Liver (tissue), 8 donors: ENCODE measurements at regions not wholly inside any gene's neighbourhood (a gene's known extent, or its start where the extent isn't known, plus 50 kb on each side); places are given as distances from the start of the nearest gene placed in this dataset.

Source experiments
- DNase-seq: peaks from one replicate; pipeline ENCODE4 v3.0.0-alpha.2; 2017; ENCODE audit warnings: low spot score
- H3K27ac ChIP-seq, 2 donors: one replicate each; pipeline ENCODE4 v1.7.0; 2013; ENCODE audit warnings: inconsistent platforms in 2 of 2, low read length in 2 of 2, control low read depth in 1 of 2, low read depth in 1 of 2, mild to moderate bottlenecking in 1 of 2
- H3K27me3 ChIP-seq, 4 donors: one replicate each; pipeline versions ENCODE4 v1.6.1 to v1.7.0; 2013; ENCODE audit warnings: low read length in 3 of 4, inconsistent platforms in 1 of 4, mild to moderate bottlenecking in 1 of 4, moderate library complexity in 1 of 4; ENCODE audit not compliant: control insufficient read depth in 4 of 4, insufficient read depth in 4 of 4
- H3K36me3 ChIP-seq, 4 donors: one replicate each; pipeline versions ENCODE4 v1.6.1 to v1.7.0; 2013; ENCODE audit warnings: low read length in 3 of 4, mild to moderate bottlenecking in 3 of 4, low read depth in 1 of 4, moderate library complexity in 1 of 4; ENCODE audit not compliant: control insufficient read depth in 4 of 4, insufficient read depth in 3 of 4
- H3K4me1 ChIP-seq, 4 donors: one replicate each; pipeline versions ENCODE4 v1.6.1 to v1.7.0; 2013; ENCODE audit warnings: low read length in 3 of 4, mild to moderate bottlenecking in 3 of 4, moderate library complexity in 1 of 4; ENCODE audit not compliant: control insufficient read depth in 4 of 4, insufficient read depth in 4 of 4
- H3K4me3 ChIP-seq, 3 donors: one replicate each; pipeline versions ENCODE4 v1.6.1 to v1.7.0; 2013; ENCODE audit warnings: low read length in 3 of 3, control low read depth in 1 of 3, low read depth in 1 of 3, mild to moderate bottlenecking in 1 of 3
- H3K9ac ChIP-seq, 2 donors: one replicate each; pipeline ENCODE4 v1.7.0; 2013; ENCODE audit warnings: low read length in 2 of 2, mild to moderate bottlenecking in 2 of 2, moderate library complexity in 2 of 2, control low read depth in 1 of 2, low read depth in 1 of 2
- H3K9me3 ChIP-seq, 4 donors: one replicate each; pipeline versions ENCODE4 v1.6.1 to v1.7.0; 2013; ENCODE audit warnings: low read length in 3 of 4; ENCODE audit not compliant: control insufficient read depth in 4 of 4
- ATF3 ChIP-seq: IDR thresholded peaks from 2 replicates; pipeline ENCODE4 v1.6.1; 2016; ENCODE audit warnings: antibody characterized with exemption
- CTCF ChIP-seq: fragments of 150-350 bp; IDR thresholded peaks from 2 replicates; pipeline ENCODE4 v1.5.1; 2017; ENCODE audit warnings: improper control_type of control experiment, low read depth, low read length; ENCODE audit not compliant: missing input control
- GABPA ChIP-seq, 2 donors: IDR thresholded peaks in 1 of 2; conservative IDR thresholded peaks in 1 of 2; 2 replicates each; pipeline ENCODE4 v1.6.1; 2016; ENCODE audit warnings: antibody characterized with exemption in 2 of 2, mild to moderate bottlenecking in 1 of 2, moderate library complexity in 1 of 2
- HNF4A ChIP-seq, 2 donors: conservative IDR thresholded peaks; 2 replicates each; pipeline ENCODE4 v1.6.1; 2016; ENCODE audit warnings: antibody characterized with exemption in 2 of 2, mild to moderate bottlenecking in 2 of 2
- NR2F2 ChIP-seq: IDR thresholded peaks from 2 replicates; pipeline ENCODE4 v1.6.1; 2016; ENCODE audit warnings: antibody characterized with exemption
- RAD21 ChIP-seq, 2 donors: IDR thresholded peaks; 2 replicates each; pipeline ENCODE4 v1.6.1; 2016; ENCODE audit warnings: antibody characterized with exemption in 2 of 2, mild to moderate bottlenecking in 2 of 2
- REST ChIP-seq: IDR thresholded peaks from 2 replicates; pipeline ENCODE4 v1.6.1; 2016; ENCODE audit warnings: antibody characterized with exemption, mild to moderate bottlenecking
- RXRA ChIP-seq, 2 donors: IDR thresholded peaks; 2 replicates each; pipeline ENCODE4 v1.6.1; 2017 to 2018; ENCODE audit warnings: antibody characterized with exemption in 2 of 2, mild to moderate bottlenecking in 1 of 2
- TAF1 ChIP-seq: conservative IDR thresholded peaks from 2 replicates; pipeline ENCODE4 v1.6.1; 2016; ENCODE audit warnings: antibody characterized with exemption, mild to moderate bottlenecking
- YY1 ChIP-seq: IDR thresholded peaks from 2 replicates; pipeline ENCODE4 v1.6.1; 2016; ENCODE audit warnings: antibody characterized with exemption, mild to moderate bottlenecking
- WGBS: extraction: QIAGEN DNeasy Blood & Tissue Kit; methylation state at CpG from one replicate; pipeline ENCODE4 v1.1.7; 2013; 5-methylcytosine and 5-hydroxymethylcytosine counted together
- donor health status: healthy.
- donor health status: healthy.
- donor health status: healthy.
- donor health status: healthy.
- donor health status: healthy.

GRCh38 chr11:30159546-30159945, 71.3 kb upstream of the FSHB start:
- DNase-seq = no peak
- Histone ChIP-seq H3K27ac (no peak overlapping the region), H3K4me3 (no peak overlapping the region), H3K27me3 (peaks cover 0 to 3% (median 0%) of the 10 kb centered on the region in 4 donors), H3K4me1 (no peaks in the 10 kb centered on the region), H3K36me3 (no peaks in the 10 kb centered on the region), H3K9ac (no peak overlapping the region), H3K9me3 (no peaks in the 10 kb centered on the region)
- TF ChIP-seq REST (no peak), CTCF (no peak), NR2F2 (no peak)
- WGBS = 75% methylated on average over 2 of the region's 2 CpGs

- 85% methylated on average over 3 of the region's 3 CpGs for WGBS
- Histone ChIP-seq H3K27ac (no peak overlapping the region), H3K4me3 (no peak overlapping the region), H3K9ac (no peak overlapping the region), H3K27me3 (no peaks in the 10 kb centered on the region), H3K36me3 (no peaks in the 10 kb centered on the region), H3K4me1 (no peaks in the 10 kb centered on the region), H3K9me3 (no peaks in the 10 kb centered on the region)
- DNase-seq = no peak
- TF ChIP-seq CTCF = no peak
- TF ChIP-seq GABPA (IDR thresholded peaks at IDR 0.05 in 1 of 2, conservative IDR thresholded peaks at IDR 0.05 in 1 of 2) = no peak
- TF ChIP-seq REST = no peak
- TF ChIP-seq HNF4A (conservative IDR thresholded peaks at IDR 0.05) = no peak
- no peak for TF ChIP-seq RAD21 (IDR thresholded peaks at IDR 0.05)
- no peak for TF ChIP-seq ATF3
- no peak for TF ChIP-seq NR2F2
- TF ChIP-seq RXRA (IDR thresholded peaks at IDR 0.05) = no peak
- no peak for TF ChIP-seq YY1
- no peak for TF ChIP-seq TAF1
Observed at GRCh38 chr11:30165652-30166051, 65.2 kb upstream of the FSHB start.
